GM21447 (cell line): ENCODE measurements at regions not wholly inside any gene's neighbourhood (a gene's known extent, or its start where the extent isn't known, plus 50 kb on each side); places are given as distances from the start of the nearest gene placed in this dataset.

Experiments
- ATAC-seq: cut with Tn5 transposase; IDR thresholded peaks from one replicate; pipeline ENCODE4 v1.9.1; 2021; ENCODE audit not compliant: unreplicated experiment

- ATAC-seq: no peak
Measured at GRCh38 chr6:101202867-101203374, 190.6 kb upstream of the GRIK2 start.

- no peak for ATAC-seq
Measured at GRCh38 chr6:101203664-101204063, 189.8 kb upstream of the GRIK2 start.

DNA sequence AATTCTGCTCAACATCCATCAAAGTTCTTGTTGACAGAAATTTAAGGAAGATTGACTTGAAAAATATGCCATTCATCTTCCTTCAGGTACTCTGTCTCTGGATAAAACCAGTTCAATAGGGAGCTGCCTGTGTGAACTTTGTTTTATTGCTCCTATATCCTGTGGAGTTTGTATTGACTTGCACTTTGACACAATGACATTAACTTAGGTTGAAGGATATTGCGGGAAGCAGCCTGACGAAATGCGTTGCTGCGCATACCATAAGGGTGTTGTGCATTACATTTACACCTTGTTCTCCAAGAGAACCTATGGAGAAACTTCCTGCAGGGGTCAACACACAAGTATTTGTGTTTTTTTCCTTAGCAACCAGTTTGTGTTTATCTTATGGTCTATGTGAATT is 185.4 kb upstream of the GRIK2 start:
- ATAC-seq: no peak

GRCh38 chr6:101212640-101213039 is 180.9 kb upstream of the GRIK2 start:
- ATAC-seq: no peak

- no peak for ATAC-seq
Measured at GRCh38 chr6:101222007-101222406, 171.5 kb upstream of the GRIK2 start.

GRCh38 chr6:101224751-101225150 is 168.8 kb upstream of the GRIK2 start:
- no peak for ATAC-seq

DNA sequence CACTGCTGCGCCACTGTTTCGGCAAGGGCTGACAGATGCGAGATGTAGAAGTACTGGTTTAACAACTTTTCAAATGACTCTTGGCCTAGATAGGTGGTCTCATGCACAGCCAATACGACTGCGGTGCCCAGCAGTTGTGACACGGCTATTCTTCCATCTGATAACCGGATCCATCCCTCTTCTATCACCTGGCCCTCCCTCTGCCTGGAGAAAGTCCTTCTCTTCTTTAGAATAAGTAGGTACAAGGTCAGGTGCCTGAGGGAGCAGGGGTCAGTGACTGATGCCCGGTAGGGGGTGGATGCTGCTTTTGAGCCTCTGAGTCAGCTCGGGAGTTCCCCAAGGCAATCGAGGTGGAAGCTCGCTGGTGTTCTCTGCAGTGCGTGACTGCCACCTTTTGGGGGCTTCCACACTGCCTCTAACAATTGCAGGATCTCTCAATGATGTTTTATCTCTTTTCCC is 166.8 kb upstream of the GRIK2 start:
- ATAC-seq: no peak

DNA sequence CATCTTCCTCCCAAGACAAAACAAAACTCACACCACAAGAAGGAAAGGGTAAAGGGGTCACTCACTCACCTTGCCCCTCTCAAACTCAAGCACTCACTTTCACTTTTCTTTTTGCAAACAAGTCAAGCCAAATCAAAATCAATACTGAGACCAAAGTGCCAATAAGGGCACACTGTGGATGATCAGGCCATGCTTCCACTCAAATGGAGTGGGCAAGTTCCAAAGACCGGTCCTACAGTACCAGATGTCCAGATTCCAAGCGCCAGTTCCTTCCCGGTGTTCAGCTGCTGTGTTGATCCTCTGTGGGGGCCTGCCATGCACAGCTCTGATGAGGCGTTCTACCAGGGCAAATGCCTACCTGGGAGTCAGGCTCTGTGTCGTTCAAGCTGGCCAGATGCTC is 162.6 kb upstream of the GRIK2 start:
- no peak for ATAC-seq

DNA sequence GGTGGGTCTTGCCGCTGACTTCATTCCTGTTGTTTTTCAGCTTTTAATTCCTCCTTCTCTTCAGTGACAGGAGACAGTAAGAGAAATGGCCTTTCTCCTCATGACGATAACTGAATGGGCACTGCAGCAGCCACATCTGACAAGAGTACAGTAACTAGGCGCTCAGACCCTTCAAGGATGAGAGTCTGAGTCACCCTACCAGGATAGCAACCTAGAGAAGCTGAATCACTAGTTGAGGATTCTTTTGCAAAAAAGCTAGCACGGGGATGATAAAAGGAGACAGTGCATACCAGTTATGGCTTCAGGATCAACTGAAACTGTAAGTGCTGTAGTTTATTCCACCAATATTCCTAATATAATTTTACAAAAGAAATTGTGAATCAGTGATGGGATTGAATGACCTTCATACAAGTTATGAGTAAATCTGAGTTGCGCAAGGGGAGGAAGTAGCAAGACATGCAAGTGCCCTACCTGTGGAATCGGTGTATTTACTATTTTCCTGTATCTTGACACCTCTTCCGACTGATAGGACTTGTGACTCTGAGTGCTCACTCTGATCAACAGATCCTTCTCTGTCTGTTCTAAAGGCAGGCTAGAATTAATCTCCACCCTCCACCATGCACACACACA is 161.8 kb upstream of the GRIK2 start:
- no peak for ATAC-seq

GRCh38 chr6:101232961-101233360 is 160.5 kb upstream of the GRIK2 start:
- ATAC-seq: no peak

DNA sequence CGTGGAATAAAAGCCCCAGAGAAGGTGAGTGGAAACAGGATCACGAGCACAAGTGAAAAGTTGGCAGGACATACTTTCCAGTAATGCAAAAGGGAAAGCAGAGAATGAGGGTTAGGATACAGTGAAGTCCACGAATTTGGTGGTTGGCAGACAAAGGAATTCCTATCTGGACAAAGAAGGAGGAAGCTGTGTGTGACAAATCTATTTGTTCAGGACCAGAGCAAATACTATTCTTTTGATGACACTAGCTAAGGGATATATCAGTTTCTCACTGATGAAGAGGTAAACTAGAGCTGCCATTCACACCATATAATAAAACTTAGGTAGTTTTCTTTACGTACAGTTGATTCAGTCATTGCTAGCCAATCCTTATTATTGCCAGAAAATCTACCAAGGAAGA is 156.8 kb upstream of the GRIK2 start:
- no peak for ATAC-seq

GRCh38 chr6:101241442-101241841 is 152.1 kb upstream of the GRIK2 start:
- ATAC-seq: no peak

GRCh38 chr6:101249470-101249869 is 144.0 kb upstream of the GRIK2 start:
- no peak for ATAC-seq

DNA sequence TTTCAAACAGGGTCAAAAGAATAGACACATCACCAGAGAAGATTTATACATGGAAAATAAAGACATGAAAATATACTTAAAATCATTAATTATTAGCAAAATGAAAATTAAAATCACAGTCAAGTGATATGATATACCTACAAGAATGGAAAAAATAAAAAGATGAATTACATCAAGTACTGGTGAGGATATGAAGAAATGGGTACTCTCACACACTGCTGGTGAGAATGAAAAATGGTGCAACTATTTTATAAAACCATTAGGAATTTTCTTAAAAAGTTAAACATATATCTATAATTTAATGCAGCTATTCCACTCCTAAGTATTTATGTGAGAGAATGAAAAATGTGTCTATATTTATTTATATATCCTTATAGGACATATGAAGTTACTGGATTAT is 136.3 kb upstream of the GRIK2 start:
- ATAC-seq: no peak

- no peak for ATAC-seq
Measured at GRCh38 chr6:101259505-101259904, 134.0 kb upstream of the GRIK2 start.

GRCh38 chr6:101263596-101263995 is 129.9 kb upstream of the GRIK2 start:
- no peak for ATAC-seq

- ATAC-seq: no peak
Measured at GRCh38 chr6:101266063-101266462, 127.4 kb upstream of the GRIK2 start.

DNA sequence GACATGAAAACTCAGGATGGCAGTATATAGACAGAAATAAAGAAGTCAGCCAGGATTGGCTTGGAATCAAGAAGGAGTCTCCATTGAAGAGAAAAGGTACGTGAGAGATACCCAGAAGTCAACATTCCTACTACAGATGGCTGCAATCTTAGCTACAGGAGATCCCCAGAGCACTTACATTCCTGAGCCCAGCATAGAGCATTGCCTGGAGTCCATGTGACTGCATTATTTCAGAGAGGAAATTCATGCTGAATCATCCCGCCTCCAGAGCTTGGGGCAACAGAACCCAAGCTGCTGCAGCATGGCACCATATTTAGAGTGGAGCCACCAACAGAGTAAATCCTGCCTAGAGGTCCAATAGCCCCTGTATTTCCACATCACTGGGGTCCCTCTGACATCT is 125.0 kb upstream of the GRIK2 start:
- no peak for ATAC-seq

- ATAC-seq: no peak
Measured at GRCh38 chr6:101275251-101275650, 118.3 kb upstream of the GRIK2 start.

DNA sequence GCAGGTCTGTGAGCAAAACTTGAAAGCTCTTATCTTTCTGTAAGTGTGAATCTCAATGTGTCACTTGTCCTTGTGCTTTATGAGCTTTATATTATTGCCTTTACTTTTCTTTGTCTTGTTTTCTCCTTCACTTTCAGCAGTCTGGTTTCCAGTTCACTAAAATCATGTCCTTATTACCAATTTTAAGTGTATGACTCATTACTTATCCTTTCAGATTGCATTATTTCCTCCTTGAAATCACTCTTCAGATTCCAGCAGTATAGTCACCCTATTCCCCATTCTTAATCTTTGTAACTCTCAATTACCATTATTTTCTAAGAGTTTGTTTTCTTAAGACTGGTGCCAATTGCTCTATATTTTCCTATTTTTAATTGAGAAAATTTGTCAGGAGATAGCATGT is 117.4 kb upstream of the GRIK2 start:
- ATAC-seq: no peak

GRCh38 chr6:101279410-101279809 is 114.1 kb upstream of the GRIK2 start:
- ATAC-seq: no peak

DNA sequence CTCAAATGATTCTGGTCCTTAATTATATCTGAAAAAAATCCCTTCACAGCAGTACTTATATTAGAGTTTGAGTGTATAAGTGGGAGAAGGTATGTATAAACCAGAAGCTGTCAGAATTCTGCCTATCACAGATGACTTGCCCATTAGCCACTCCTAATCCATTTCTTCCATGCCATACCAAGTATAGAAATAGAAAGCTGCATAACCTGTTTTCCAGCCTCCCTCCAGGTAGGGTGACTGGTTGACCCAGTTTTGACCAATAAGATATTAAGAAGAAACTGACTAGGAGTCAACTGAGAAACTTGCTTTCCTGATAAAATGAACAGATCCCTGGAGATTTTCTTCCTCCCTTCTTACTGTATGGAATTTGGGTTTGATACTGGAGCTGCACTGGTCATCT is 112.2 kb upstream of the GRIK2 start:
- no peak for ATAC-seq

GRCh38 chr6:101284131-101284530 is 109.4 kb upstream of the GRIK2 start:
- no peak for ATAC-seq
